OCI-LY3 (cell line): ENCODE measurements at regions not wholly inside any gene's neighbourhood (a gene's known extent, or its start where the extent isn't known, plus 50 kb on each side); places are given as distances from the start of the nearest gene placed in this dataset.

Source experiments
- H2AFZ ChIP-seq: fragments of 200-600, 300-600 bp; shearing (Covaris generic); 2 replicates; pipeline ENCODE4 v1.6.0; 2014; ENCODE audit warnings: antibody characterized with exemption, low read depth, low read length
- H3K27ac ChIP-seq: fragments of 200-600, 300-600 bp; sonication (generic); 2 replicates; pipeline ENCODE4 v1.5.1; 2014; ENCODE audit warnings: mild to moderate bottlenecking, low read length, moderate library complexity, mixed read lengths
- H3K27me3 ChIP-seq: fragments of 200-600, 300-600 bp; sonication (generic); 2 replicates; pipeline ENCODE4 v1.6.1; 2014; ENCODE audit warnings: low read depth, low read length, mixed read lengths
- H3K36me3 ChIP-seq: fragments of 200-600, 300-600 bp; sonication (generic); replicated peaks from 2 replicates; pipeline ENCODE3; 2014; ENCODE audit warnings: low read depth, low read length, mixed read lengths
- H3K4me1 ChIP-seq: fragments of 300-600, 200-600 bp; sonication (generic); 2 replicates; pipeline ENCODE4 v1.6.1; 2014; ENCODE audit warnings: low read length, mixed read lengths
- H3K4me2 ChIP-seq: fragments of 200-600, 300-600 bp; sonication (generic); 2 replicates; pipeline ENCODE4 v1.6.1; 2014; ENCODE audit warnings: low read length, mixed read lengths
- H3K4me3 ChIP-seq: fragments of 300-600, 200-600 bp; sonication (generic); 2 replicates; pipeline ENCODE4 v1.5.1; 2014; ENCODE audit warnings: antibody characterized with exemption, mild to moderate bottlenecking, low read length, moderate library complexity
- H3K79me2 ChIP-seq: fragments of 300-600, 200-600 bp; shearing (Covaris generic); 2 replicates; pipeline ENCODE4 v1.6.1; 2014; ENCODE audit warnings: mild to moderate bottlenecking, low read length, mixed read lengths
- H3K9ac ChIP-seq: fragments of 300-600, 200-600 bp; shearing (Covaris generic); 2 replicates; pipeline ENCODE4 v1.6.0; 2014; ENCODE audit warnings: mild to moderate bottlenecking, low read length, moderate library complexity
- H3K9me3 ChIP-seq: fragments of 200-600, 300-600 bp; shearing (Covaris generic); 2 replicates; pipeline ENCODE4 v1.6.1; 2014; ENCODE audit warnings: low read length, mixed read lengths; ENCODE audit not compliant: insufficient read depth
- H4K20me1 ChIP-seq: fragments of 200-600, 300-600 bp; sonication (generic); 2 replicates; pipeline ENCODE4 v1.6.1; 2016; ENCODE audit warnings: low read length, mixed read lengths; ENCODE audit not compliant: insufficient read depth
- CTCF ChIP-seq: fragments of 200-600, 300-600 bp; sonication (generic); IDR thresholded peaks from 2 replicates; pipeline ENCODE4 v1.5.1; 2014; ENCODE audit warnings: antibody characterized with exemption, low read length, low read depth
- EZH2phosphoT487 ChIP-seq: fragments of 200-600 bp; shearing (Covaris generic); IDR thresholded peaks from 2 replicates; pipeline ENCODE4 v1.6.1; 2018; ENCODE audit warnings: antibody characterized with exemption, mixed run types, low read depth

- Histone ChIP-seq H3K9me3 (no peaks in the 10 kb centered on the region), H3K36me3 (no peaks in the 10 kb centered on the region), H3K27ac (no peak overlapping the region), H2AFZ (no peak overlapping the region), H3K4me1 (no peaks in the 10 kb centered on the region), H4K20me1 (no peaks in the 10 kb centered on the region), H3K4me2 (no peak overlapping the region), H3K27me3 (no peaks in the 10 kb centered on the region), H3K79me2 (no peaks in the 10 kb centered on the region), H3K4me3 (no peak overlapping the region), H3K9ac (no peak overlapping the region)
- TF ChIP-seq EZH2phosphoT487 = no peak
- no peak for TF ChIP-seq CTCF
Measured at GRCh38 chr3:39558775-39559306, 91.4 kb downstream of the MOBP start.

GRCh38 chr3:39559543-39559942 is 92.1 kb downstream of the MOBP start:
- H3K9ac ChIP-seq = no peak overlapping the region
- TF ChIP-seq EZH2phosphoT487 = no peak
- TF ChIP-seq CTCF = no peak
- no peak overlapping the region for H3K4me3 ChIP-seq
- H4K20me1 ChIP-seq = no peaks in the 10 kb centered on the region
- no peak overlapping the region for H3K4me2 ChIP-seq
- H3K27me3 ChIP-seq = no peaks in the 10 kb centered on the region
- no peak overlapping the region for H3K27ac ChIP-seq
- no peaks in the 10 kb centered on the region for H3K36me3 ChIP-seq
- H2AFZ ChIP-seq = no peak overlapping the region
- H3K79me2 ChIP-seq = no peaks in the 10 kb centered on the region
- H3K4me1 ChIP-seq = no peaks in the 10 kb centered on the region
- H3K9me3 ChIP-seq = no peaks in the 10 kb centered on the region

GRCh38 chr3:39568508-39568907 is 101.0 kb downstream of the MOBP start:
- Histone ChIP-seq H3K4me3 (no peak overlapping the region), H3K27ac (no peak overlapping the region), H3K27me3 (peaks cover 12% of the 10 kb centered on the region), H3K4me2 (no peak overlapping the region), H4K20me1 (no peaks in the 10 kb centered on the region), H3K36me3 (no peaks in the 10 kb centered on the region), H3K4me1 (no peaks in the 10 kb centered on the region), H3K79me2 (no peaks in the 10 kb centered on the region), H3K9me3 (no peaks in the 10 kb centered on the region), H2AFZ (no peak overlapping the region), H3K9ac (no peak overlapping the region)
- no peak for TF ChIP-seq CTCF
- no peak for TF ChIP-seq EZH2phosphoT487

GRCh38 chr3:39569095-39569494 is 101.6 kb downstream of the MOBP start:
- no peak overlapping the region for H3K9ac ChIP-seq
- no peaks in the 10 kb centered on the region for H3K79me2 ChIP-seq
- TF ChIP-seq EZH2phosphoT487 (no peak), CTCF (no peak)

More at GRCh38 chr3:39569095-39569494, 101.6 kb downstream of the MOBP start:
- no peak overlapping the region for H3K4me3 ChIP-seq
- H3K36me3 ChIP-seq = no peaks in the 10 kb centered on the region
- no peaks in the 10 kb centered on the region for H3K4me1 ChIP-seq
- H3K27ac ChIP-seq = no peak overlapping the region
- no peak overlapping the region for H2AFZ ChIP-seq
- no peaks in the 10 kb centered on the region for H4K20me1 ChIP-seq
- H3K9me3 ChIP-seq = no peaks in the 10 kb centered on the region
- H3K4me2 ChIP-seq = no peak overlapping the region
- peaks cover 12% of the 10 kb centered on the region for H3K27me3 ChIP-seq
